Activated naive CD4-positive, alpha-beta T cell treated with anti-CD3 and anti-CD28 coated beads for 36 hours (primary cell): ENCODE measurements at regions not wholly inside any gene's neighbourhood (a gene's known extent, or its start where the extent isn't known, plus 50 kb on each side); places are given as distances from the start of the nearest gene placed in this dataset.

Source experiments
- CTCF ChIA-PET: fragments of 350-600 bp; sonication (Branson Sonifier 250); formaldehyde crosslinking; loops from one replicate; lab custom pipeline; 2021; ENCODE audit warnings: antibody characterized with exemption; lab: Charles Lee
- DNase-seq: peaks from one replicate; pipeline ENCODE4 v3.0.0-alpha.2; 2020
- H3K27ac Mint-ChIP-seq: one replicate; pipeline ENCODE4 v1.8.0; 2021; ENCODE audit warnings: mild to moderate bottlenecking, mixed read lengths
- H3K27me3 Mint-ChIP-seq: one replicate; pipeline ENCODE4 v1.8.0; 2021; ENCODE audit warnings: low read depth, mixed read lengths
- H3K36me3 Mint-ChIP-seq: one replicate; pipeline ENCODE4 v1.8.0; 2021; ENCODE audit warnings: low read depth, mixed read lengths
- H3K4me1 Mint-ChIP-seq: one replicate; pipeline ENCODE4 v1.8.0; 2021; ENCODE audit warnings: low read depth, mixed read lengths
- H3K4me3 Mint-ChIP-seq: one replicate; pipeline ENCODE4 v1.8.0; 2021; ENCODE audit warnings: mild to moderate bottlenecking, moderate library complexity, mixed read lengths
- H3K9me3 Mint-ChIP-seq: one replicate; pipeline ENCODE4 v1.8.0; 2021; ENCODE audit warnings: mixed read lengths
- intact Hi-C: fragments of 100-400 bp; cut with micrococcal nuclease; formaldehyde crosslinking; loops from one replicate; pipeline ENCODE4 v1.15.1; 2023

- Mint-ChIP-seq H3K27me3 (no peaks in the 10 kb centered on the region), H3K4me3 (no peak overlapping the region), H3K27ac (no peak overlapping the region), H3K36me3 (no peaks in the 10 kb centered on the region), H3K9me3 (peaks cover 4% of the 10 kb centered on the region), H3K4me1 (no peaks in the 10 kb centered on the region)
- CTCF ChIA-PET, result no interaction called here
- no peak for DNase-seq
- intact Hi-C loops, result no loop called here
These were observed 501.7 kb upstream of the SORCS1 start for GRCh38 chr10:107666214-107666613.

- H3K4me1 Mint-ChIP-seq, result no peaks in the 10 kb centered on the region
- no peaks in the 10 kb centered on the region for H3K27me3 Mint-ChIP-seq
- H3K36me3 Mint-ChIP-seq, result no peaks in the 10 kb centered on the region
- no peak overlapping the region for H3K27ac Mint-ChIP-seq
- H3K9me3 Mint-ChIP-seq, result peaks cover 4% of the 10 kb centered on the region
- no peak for DNase-seq
- CTCF ChIA-PET, result no interaction called here
- intact Hi-C loops, result no loop called here
- no peak overlapping the region for H3K4me3 Mint-ChIP-seq
These were observed 501.0 kb upstream of the SORCS1 start for GRCh38 chr10:107665459-107665858.

- H3K27ac Mint-ChIP-seq, result no peak overlapping the region
- DNase-seq, result no peak
- no peaks in the 10 kb centered on the region for H3K36me3 Mint-ChIP-seq
- H3K27me3 Mint-ChIP-seq, result no peaks in the 10 kb centered on the region
- CTCF ChIA-PET, result interaction anchor here (0.6 kb wide), 1 partner anchor 1876 kb away, joined by 4 read pairs; no protein-coding TSS in a partner anchor
- no peaks in the 10 kb centered on the region for H3K9me3 Mint-ChIP-seq
- H3K4me3 Mint-ChIP-seq, result no peak overlapping the region
- peaks cover 2% of the 10 kb centered on the region for H3K4me1 Mint-ChIP-seq
- intact Hi-C loops, result no loop called here
These were observed 493.3 kb upstream of the SORCS1 start for GRCh38 chr10:107657851-107658250.

GRCh38 chr10:107656932-107657331, 492.4 kb upstream of the SORCS1 start:
- Mint-ChIP-seq H3K27ac (no peak overlapping the region), H3K4me1 (peaks cover 2% of the 10 kb centered on the region), H3K27me3 (no peaks in the 10 kb centered on the region), H3K9me3 (no peaks in the 10 kb centered on the region), H3K36me3 (no peaks in the 10 kb centered on the region), H3K4me3 (no peak overlapping the region)
- intact Hi-C loops, result no loop called here
- CTCF ChIA-PET, result no interaction called here
- no peak for DNase-seq

DNA sequence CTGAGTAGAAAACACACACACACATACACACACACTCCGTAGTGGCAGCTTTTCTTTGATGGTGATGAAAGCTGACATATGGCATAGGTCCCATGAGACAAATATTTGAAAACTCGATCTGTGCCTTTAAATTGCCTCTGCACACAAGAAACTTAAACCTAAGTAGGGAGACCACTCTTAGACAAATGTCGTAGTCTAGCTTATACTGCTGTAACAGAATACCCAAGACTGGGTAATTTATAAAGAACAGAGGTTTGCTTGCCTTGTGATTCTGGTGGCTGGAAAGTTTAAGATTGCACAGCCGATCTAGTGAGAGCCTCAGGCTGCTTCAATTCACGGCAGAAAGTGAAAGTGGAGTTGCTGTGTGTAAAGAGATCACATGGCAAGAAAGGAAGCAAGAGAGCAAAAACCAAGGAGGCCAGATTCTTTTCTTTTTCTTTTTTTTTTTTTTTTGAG, 489.4 kb upstream of the SORCS1 start:
- H3K36me3 Mint-ChIP-seq, result no peaks in the 10 kb centered on the region
- H3K4me3 Mint-ChIP-seq, result peak overlapping the region; percentile 5
- no peaks in the 10 kb centered on the region for H3K9me3 Mint-ChIP-seq
- no peak for DNase-seq
- no peaks in the 10 kb centered on the region for H3K27me3 Mint-ChIP-seq
- H3K27ac Mint-ChIP-seq, result no peak overlapping the region
- H3K4me1 Mint-ChIP-seq, result peaks cover 2% of the 10 kb centered on the region
- intact Hi-C loops, result no loop called here
- CTCF ChIA-PET, result no interaction called here

DNA sequence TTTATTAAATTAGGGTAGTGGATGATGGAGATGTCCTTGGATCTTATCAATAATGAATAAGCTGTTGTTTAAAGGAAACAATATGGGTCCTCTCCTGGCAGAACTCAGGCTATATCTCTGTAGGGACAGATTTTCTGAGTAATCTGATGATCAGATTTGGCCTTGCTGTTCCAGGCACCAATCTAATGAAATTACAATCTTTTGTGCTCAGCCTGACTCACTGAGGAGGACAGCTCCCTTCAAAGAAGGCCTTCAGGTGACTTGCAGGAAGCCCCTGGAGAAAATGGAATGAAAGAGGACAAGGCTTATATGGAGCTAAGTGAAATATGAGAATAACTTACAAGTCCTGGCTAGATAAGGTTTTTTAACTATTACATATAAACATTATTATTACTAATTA, 486.4 kb upstream of the SORCS1 start:
- Mint-ChIP-seq H3K4me1 (peaks cover 2% of the 10 kb centered on the region), H3K36me3 (no peaks in the 10 kb centered on the region), H3K27me3 (no peaks in the 10 kb centered on the region), H3K9me3 (peaks cover 2% of the 10 kb centered on the region), H3K27ac (no peak overlapping the region), H3K4me3 (no peak overlapping the region)
- CTCF ChIA-PET, result no interaction called here
- DNase-seq, result no peak
- intact Hi-C loops, result no loop called here

- H3K4me1 Mint-ChIP-seq, result no peaks in the 10 kb centered on the region
- intact Hi-C loops, result no loop called here
- H3K27ac Mint-ChIP-seq, result no peak overlapping the region
- peaks cover 2% of the 10 kb centered on the region for H3K9me3 Mint-ChIP-seq
- no peak overlapping the region for H3K4me3 Mint-ChIP-seq
- DNase-seq, result no peak
- no peaks in the 10 kb centered on the region for H3K36me3 Mint-ChIP-seq
- CTCF ChIA-PET, result no interaction called here
- H3K27me3 Mint-ChIP-seq, result no peaks in the 10 kb centered on the region
These were observed 484.7 kb upstream of the SORCS1 start for GRCh38 chr10:107649249-107649648.

- H3K27me3 Mint-ChIP-seq, result no peaks in the 10 kb centered on the region
- H3K9me3 Mint-ChIP-seq, result peaks cover 2% of the 10 kb centered on the region
- CTCF ChIA-PET, result no interaction called here
- intact Hi-C loops, result no loop called here
- no peak overlapping the region for H3K27ac Mint-ChIP-seq
- DNase-seq, result no peak
- H3K4me3 Mint-ChIP-seq, result no peak overlapping the region
- no peaks in the 10 kb centered on the region for H3K36me3 Mint-ChIP-seq
- no peaks in the 10 kb centered on the region for H3K4me1 Mint-ChIP-seq
These were observed 483.0 kb upstream of the SORCS1 start for GRCh38 chr10:107647462-107647861.

DNA sequence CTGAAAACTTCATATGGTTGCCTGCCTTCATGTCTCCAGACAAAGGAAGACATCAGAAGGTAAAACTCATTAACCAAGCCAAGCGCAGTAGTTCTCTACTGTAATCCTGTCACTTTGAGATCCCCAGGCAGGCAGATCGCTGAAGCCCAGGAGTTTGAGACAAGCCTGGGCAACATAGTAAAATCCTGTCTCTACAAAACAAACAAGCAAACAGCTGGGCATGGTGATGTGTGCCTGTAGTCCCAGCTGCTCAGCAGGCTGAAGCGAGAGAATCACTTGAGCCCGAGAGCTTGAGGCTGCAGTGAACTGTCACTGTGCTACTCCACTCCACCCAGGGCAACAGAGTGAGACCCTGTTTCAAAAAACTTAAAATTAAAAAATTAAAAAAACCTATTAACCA, 467.4 kb upstream of the SORCS1 start:
- Mint-ChIP-seq H3K36me3 (no peaks in the 10 kb centered on the region), H3K27ac (no peak overlapping the region), H3K27me3 (no peaks in the 10 kb centered on the region), H3K9me3 (peaks cover 3% of the 10 kb centered on the region), H3K4me1 (no peaks in the 10 kb centered on the region), H3K4me3 (no peak overlapping the region)
- DNase-seq, result no peak
- CTCF ChIA-PET, result interaction anchor here (0.7 kb wide), 1 partner anchor 19 kb away, joined by 4 read pairs; no protein-coding TSS in a partner anchor
- intact Hi-C loops, result no loop called here

- intact Hi-C loops, result no loop called here
- no peaks in the 10 kb centered on the region for H3K27me3 Mint-ChIP-seq
- CTCF ChIA-PET, result no interaction called here
These were observed 462.4 kb upstream of the SORCS1 start for GRCh38 chr10:107626862-107627261.

DNA sequence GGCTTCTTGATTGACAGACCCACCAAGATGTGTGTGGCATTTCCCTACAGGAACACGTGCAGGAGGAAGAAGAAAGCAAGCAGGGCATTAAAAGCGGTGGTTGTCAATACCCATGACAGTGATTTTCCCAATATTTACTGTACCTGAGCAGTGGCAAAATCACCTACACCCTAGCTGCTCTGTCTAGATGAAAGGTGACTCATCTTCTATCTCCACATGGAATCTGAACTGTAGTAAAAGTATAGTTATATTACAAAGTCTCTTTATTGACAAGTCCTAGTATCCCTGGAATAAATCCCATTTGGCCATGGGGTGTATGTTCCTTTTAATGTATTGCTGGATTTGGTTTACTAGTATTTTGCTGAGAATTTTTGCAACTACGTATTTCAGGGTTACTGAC, 458.8 kb upstream of the SORCS1 start:
- Mint-ChIP-seq H3K27me3 (no peaks in the 10 kb centered on the region), H3K4me3 (no peak overlapping the region), H3K27ac (no peak overlapping the region), H3K9me3 (peaks cover 8% of the 10 kb centered on the region), H3K36me3 (no peaks in the 10 kb centered on the region), H3K4me1 (no peaks in the 10 kb centered on the region)
- no peak for DNase-seq
- intact Hi-C loops, result no loop called here
- CTCF ChIA-PET, result interaction anchor here (0.7 kb wide), 1 partner anchor 81 kb away, joined by 3 read pairs; no protein-coding TSS in a partner anchor

More at GRCh38 chr10:107626862-107627261, 462.4 kb upstream of the SORCS1 start:
- peaks cover 1% of the 10 kb centered on the region for H3K9me3 Mint-ChIP-seq
- no peaks in the 10 kb centered on the region for H3K4me1 Mint-ChIP-seq
- H3K36me3 Mint-ChIP-seq, result no peaks in the 10 kb centered on the region
- no peak overlapping the region for H3K27ac Mint-ChIP-seq
- DNase-seq, result no peak
- no peak overlapping the region for H3K4me3 Mint-ChIP-seq

DNA sequence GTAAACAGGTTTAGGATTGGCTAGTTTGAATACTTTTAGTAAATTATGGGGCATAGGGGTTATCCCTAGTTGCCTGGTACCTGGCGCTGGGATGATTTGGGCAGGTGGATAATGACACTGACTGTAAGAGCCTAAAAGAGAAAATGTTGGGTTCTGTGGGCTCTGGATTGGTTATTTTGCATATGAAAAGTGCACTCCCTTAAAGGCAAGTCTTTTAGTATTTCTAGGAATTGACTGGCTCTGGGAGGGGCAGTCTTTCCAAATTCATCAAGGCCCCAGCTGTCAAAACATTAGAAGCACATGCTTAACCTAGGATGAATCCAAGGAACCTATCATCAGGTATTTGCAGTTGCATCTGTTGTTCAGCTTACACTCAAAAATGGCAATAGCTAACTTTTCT, 454.6 kb upstream of the SORCS1 start:
- no peaks in the 10 kb centered on the region for H3K36me3 Mint-ChIP-seq
- H3K9me3 Mint-ChIP-seq, result peaks cover 11% of the 10 kb centered on the region
- DNase-seq, result no peak
- H3K27ac Mint-ChIP-seq, result no peak overlapping the region
- CTCF ChIA-PET, result no interaction called here
- intact Hi-C loops, result no loop called here
- no peaks in the 10 kb centered on the region for H3K4me1 Mint-ChIP-seq
- H3K4me3 Mint-ChIP-seq, result no peak overlapping the region
- H3K27me3 Mint-ChIP-seq, result no peaks in the 10 kb centered on the region

GRCh38 chr10:107618504-107618994, 454.0 kb upstream of the SORCS1 start:
- CTCF ChIA-PET, result no interaction called here
- no peaks in the 10 kb centered on the region for H3K27me3 Mint-ChIP-seq
- no peak for DNase-seq
- no peak overlapping the region for H3K4me3 Mint-ChIP-seq
- peaks cover 11% of the 10 kb centered on the region for H3K9me3 Mint-ChIP-seq
- no peaks in the 10 kb centered on the region for H3K36me3 Mint-ChIP-seq
- intact Hi-C loops, result no loop called here
- H3K4me1 Mint-ChIP-seq, result no peaks in the 10 kb centered on the region
- H3K27ac Mint-ChIP-seq, result no peak overlapping the region
